BE2C (cell line): ENCODE measurements at regions not wholly inside any gene's neighbourhood (a gene's known extent, or its start where the extent isn't known, plus 50 kb on each side); places are given as distances from the start of the nearest gene placed in this dataset.
"Not testable (repeated sequence)": the region's sequence is repeated elsewhere in the genome, so short reads cannot be mapped to it uniquely, and the experiment has no call there.

ENCODE experiments used
- DNase-seq: peaks from one replicate; pipeline ENCODE4 v3.0.0-alpha.2; 2020
- H3K27me3 ChIP-seq: fragments of 250-450 bp; sonication (Bioruptor Pico); 2 replicates; pipeline ENCODE4 v1.5.1; 2020; ENCODE audit warnings: mild to moderate bottlenecking
- H3K36me3 ChIP-seq: fragments of 250-450 bp; sonication (Bioruptor Pico); 2 replicates; pipeline ENCODE4 v1.5.1; 2020; ENCODE audit warnings: mild to moderate bottlenecking
- H3K4me1 ChIP-seq: fragments of 250-450 bp; sonication (Bioruptor Pico); 2 replicates; pipeline ENCODE4 v1.5.1; 2020
- H3K4me3 ChIP-seq: 2 replicates; pipeline ENCODE4 v1.5.1; 2011; ENCODE audit warnings: low read depth, low read length
- H3K9me3 ChIP-seq: fragments of 250-450 bp; sonication (Bioruptor Pico); 2 replicates; pipeline ENCODE4 v1.5.1; 2020
- TF ChIP-seq, protein P1 (sequence below): IDR thresholded peaks from 2 replicates; pipeline ENCODE4 v1.5.1; 2012; ENCODE audit warnings: mild to moderate bottlenecking, low read depth, low read length

DNA sequence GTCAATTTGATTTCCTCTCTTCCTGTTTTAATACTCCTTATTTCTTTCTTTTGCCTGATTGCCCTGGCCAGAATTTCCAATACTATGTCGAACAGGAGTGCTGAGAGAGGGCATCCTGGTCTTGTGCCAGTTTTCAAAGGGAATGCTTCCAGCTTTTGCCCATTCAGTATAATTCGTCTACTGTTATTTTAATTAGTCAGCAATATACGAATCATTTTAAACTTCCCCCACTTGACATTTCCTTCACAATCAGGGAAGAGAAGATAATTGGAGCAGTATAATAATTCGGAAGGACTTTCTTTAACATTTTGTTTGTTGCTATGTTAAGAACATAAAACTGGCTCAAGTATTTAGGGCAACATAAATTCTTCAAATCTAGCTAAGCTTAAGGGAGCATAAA is 860.3 kb upstream of the SLC35B3 start:
- no peaks in the 10 kb centered on the region; the same call in 1 of the 2 replicates for H3K9me3 ChIP-seq
- H3K4me1 ChIP-seq, result no peaks in the 10 kb centered on the region
- DNase-seq, result no peak
- TF ChIP-seq, protein P1, sequence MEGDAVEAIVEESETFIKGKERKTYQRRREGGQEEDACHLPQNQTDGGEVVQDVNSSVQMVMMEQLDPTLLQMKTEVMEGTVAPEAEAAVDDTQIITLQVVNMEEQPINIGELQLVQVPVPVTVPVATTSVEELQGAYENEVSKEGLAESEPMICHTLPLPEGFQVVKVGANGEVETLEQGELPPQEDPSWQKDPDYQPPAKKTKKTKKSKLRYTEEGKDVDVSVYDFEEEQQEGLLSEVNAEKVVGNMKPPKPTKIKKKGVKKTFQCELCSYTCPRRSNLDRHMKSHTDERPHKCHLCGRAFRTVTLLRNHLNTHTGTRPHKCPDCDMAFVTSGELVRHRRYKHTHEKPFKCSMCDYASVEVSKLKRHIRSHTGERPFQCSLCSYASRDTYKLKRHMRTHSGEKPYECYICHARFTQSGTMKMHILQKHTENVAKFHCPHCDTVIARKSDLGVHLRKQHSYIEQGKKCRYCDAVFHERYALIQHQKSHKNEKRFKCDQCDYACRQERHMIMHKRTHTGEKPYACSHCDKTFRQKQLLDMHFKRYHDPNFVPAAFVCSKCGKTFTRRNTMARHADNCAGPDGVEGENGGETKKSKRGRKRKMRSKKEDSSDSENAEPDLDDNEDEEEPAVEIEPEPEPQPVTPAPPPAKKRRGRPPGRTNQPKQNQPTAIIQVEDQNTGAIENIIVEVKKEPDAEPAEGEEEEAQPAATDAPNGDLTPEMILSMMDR, result no peak
- H3K27me3 ChIP-seq, result no peaks in the 10 kb centered on the region
- H3K4me3 ChIP-seq, result no peak overlapping the region
- H3K36me3 ChIP-seq, result no peaks in the 10 kb centered on the region

DNA sequence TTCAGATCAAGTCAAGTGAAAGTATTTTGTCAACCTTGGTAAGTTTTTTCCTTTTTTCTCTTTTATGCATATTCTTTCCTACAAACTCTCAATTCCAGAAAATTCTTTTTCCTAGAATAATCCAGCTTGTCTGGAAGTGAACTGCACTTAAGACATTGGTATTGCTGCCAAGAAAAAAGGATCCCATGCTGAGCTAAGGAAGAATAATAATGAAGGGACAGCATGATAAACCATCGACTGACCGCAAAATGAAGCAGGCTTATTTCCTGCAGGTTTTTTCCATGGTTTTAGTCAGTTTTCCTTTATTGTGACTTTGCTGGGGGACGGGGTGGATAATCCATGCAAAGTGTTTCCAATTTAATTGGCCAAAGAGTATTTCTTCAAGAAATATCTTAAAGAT is 857.6 kb upstream of the SLC35B3 start:
- Histone ChIP-seq H3K27me3 (no peaks in the 10 kb centered on the region), H3K9me3 (no peaks in the 10 kb centered on the region; the same call in 1 of the 2 replicates), H3K4me1 (no peaks in the 10 kb centered on the region), H3K4me3 (no peak overlapping the region), H3K36me3 (no peaks in the 10 kb centered on the region)
- TF ChIP-seq, protein P1, result no peak
- no peak for DNase-seq

DNA sequence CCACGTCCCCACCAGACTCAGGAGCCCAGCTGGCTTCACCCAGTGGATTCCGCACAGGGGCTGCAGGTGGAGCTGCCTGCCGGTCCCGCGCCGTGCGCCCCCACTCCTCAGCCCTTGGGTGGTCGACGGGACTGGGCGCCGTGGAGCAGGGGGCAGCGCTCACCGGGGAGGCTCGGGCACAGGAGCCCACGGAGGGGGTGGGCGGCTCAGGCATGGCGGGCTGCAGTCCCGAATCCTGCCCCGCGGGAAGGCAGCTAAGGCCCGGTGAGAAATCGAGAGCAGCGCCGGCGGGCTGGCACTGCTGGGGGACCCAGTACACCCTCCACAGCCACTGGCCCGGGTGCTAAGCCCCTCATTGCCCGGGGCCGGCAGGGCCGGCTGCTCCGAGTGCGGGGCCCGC is 855.0 kb upstream of the SLC35B3 start:
- H3K4me3 ChIP-seq, H3K27me3 ChIP-seq, H3K36me3 ChIP-seq, DNase-seq, H3K4me1 ChIP-seq, H3K9me3 ChIP-seq: not testable (repeated sequence)

DNA sequence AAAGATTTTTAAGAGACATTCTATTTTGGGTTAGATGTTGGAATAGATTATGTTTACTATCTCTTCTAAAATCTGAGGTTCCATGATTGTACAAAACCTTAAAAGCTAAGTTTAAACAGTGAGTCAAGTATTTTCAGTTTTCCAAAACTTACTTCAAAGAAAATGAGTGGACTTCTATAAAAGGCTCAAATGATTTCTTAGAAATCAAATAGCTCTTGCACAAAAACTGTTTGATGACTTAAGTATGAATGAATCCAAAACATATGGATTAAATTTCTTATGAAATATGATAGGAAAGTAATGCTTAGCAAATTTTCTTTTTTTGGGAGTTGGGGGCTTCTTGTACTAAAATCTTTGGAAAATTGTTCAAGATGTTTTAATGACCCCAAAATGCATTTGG is 837.3 kb upstream of the SLC35B3 start:
- no peaks in the 10 kb centered on the region for H3K27me3 ChIP-seq
- TF ChIP-seq, protein P1, result no peak
- H3K4me1 ChIP-seq, result no peaks in the 10 kb centered on the region
- no peak overlapping the region for H3K4me3 ChIP-seq
- H3K36me3 ChIP-seq, result no peaks in the 10 kb centered on the region
- no peak for DNase-seq
- no peaks in the 10 kb centered on the region for H3K9me3 ChIP-seq

DNA sequence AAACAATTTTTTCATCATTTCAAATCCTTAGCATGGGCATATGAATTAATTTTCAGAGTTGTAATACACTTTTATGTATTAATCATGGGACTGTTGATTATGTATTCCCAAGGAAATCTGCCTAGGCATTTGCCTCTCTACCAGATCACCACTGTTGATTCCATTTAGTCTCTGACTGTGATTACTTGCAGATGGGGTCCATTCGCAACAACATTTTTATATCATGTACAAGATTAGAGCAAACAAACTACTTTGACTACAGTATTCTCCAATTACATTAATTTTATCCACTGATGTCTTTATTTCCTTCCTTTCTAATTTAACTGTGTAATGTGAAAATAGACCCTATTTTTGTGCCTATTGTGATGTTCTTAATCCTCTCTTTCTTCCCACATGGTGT is 831.4 kb upstream of the SLC35B3 start:
- H3K36me3 ChIP-seq, result no peaks in the 10 kb centered on the region
- TF ChIP-seq, protein P1, result no peak
- no peak for DNase-seq
- H3K27me3 ChIP-seq, result no peaks in the 10 kb centered on the region
- no peaks in the 10 kb centered on the region for H3K4me1 ChIP-seq
- H3K9me3 ChIP-seq, result no peaks in the 10 kb centered on the region; the same call in 1 of the 2 replicates
- H3K4me3 ChIP-seq, result no peak overlapping the region

DNA sequence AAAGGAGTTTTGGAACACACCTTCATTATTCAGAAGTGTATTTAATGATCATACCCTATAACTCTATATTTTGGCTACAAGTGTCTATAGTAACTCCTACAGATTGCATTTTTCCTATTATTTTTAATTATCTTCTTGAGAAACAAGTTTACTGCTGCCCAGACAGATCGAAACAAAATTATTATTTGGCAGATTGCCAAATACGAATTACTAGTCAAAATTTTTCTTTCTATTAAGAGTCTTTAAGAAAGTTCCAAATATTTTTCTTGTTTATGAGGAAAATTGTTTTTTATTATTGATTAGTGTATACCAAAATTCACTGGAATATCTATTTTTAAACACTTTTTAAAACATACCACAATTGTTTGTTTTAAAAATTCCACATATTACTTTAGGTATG is 821.9 kb upstream of the SLC35B3 start:
- DNase-seq, result no peak
- Histone ChIP-seq H3K36me3 (no peaks in the 10 kb centered on the region), H3K4me3 (no peak overlapping the region), H3K9me3 (no peaks in the 10 kb centered on the region; the same call in 1 of the 2 replicates), H3K4me1 (no peaks in the 10 kb centered on the region), H3K27me3 (no peaks in the 10 kb centered on the region)
- TF ChIP-seq, protein P1, result no peak

DNA sequence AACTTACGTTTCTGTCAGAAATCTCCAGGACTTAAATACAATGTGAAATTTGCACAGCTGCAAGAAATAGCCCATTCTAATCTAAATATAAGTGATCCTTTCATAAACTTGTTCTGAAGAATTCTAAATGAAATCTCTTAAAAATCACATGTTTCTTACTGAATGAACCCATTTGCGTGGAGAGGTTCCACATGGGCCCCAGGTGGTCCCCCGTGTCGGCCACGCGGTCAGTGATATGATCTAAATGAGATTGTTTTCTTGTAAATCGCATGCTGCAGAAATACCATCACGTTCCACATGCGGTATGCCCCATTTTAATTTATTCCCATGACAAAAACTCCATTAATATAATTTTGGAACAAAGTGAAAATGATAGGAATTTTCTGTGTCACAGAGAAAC is 818.9 kb upstream of the SLC35B3 start:
- Histone ChIP-seq H3K36me3 (no peaks in the 10 kb centered on the region), H3K9me3 (no peaks in the 10 kb centered on the region), H3K4me1 (no peaks in the 10 kb centered on the region), H3K27me3 (no peaks in the 10 kb centered on the region), H3K4me3 (no peak overlapping the region)
- TF ChIP-seq, protein P1, result no peak
- DNase-seq, result no peak
